HG02981 (cell line): ENCODE measurements at regions not wholly inside any gene's neighbourhood (a gene's known extent, or its start where the extent isn't known, plus 50 kb on each side); places are given as distances from the start of the nearest gene placed in this dataset.
A peak's percentile ranks its signal among the peaks of the same experiment; 100 is the strongest.
"Not testable (repeated sequence)": the region's sequence is repeated elsewhere in the genome, so short reads cannot be mapped to it uniquely, and the experiment has no call there.

Source experiments
- ATAC-seq: cut with Tn5 transposase; IDR thresholded peaks from one replicate; pipeline ENCODE4 v1.9.1; 2021; ENCODE audit warnings: mild to moderate bottlenecking, moderate library complexity; ENCODE audit not compliant: unreplicated experiment

- no peak for ATAC-seq
Measured at GRCh38 chr2:199572571-199572970, 114.8 kb upstream of the SATB2 start.

- ATAC-seq = no peak
Measured at GRCh38 chr2:199570934-199571333, 113.2 kb upstream of the SATB2 start.

GRCh38 chr2:199569336-199569735 lies 111.6 kb upstream of the SATB2 start:
- no peak for ATAC-seq

GRCh38 chr2:199558156-199558555 lies 100.4 kb upstream of the SATB2 start:
- no peak for ATAC-seq

GRCh38 chr2:199556527-199557285 lies 99.0 kb upstream of the SATB2 start:
- ATAC-seq = no peak

- ATAC-seq = no peak
Measured at GRCh38 chr2:199554026-199554425, 96.3 kb upstream of the SATB2 start.

- no peak for ATAC-seq
Measured at GRCh38 chr2:199552141-199552540, 94.4 kb upstream of the SATB2 start.

- ATAC-seq = no peak
Measured at GRCh38 chr2:199543606-199544172, 86.0 kb upstream of the SATB2 start.

- no peak for ATAC-seq
Measured at GRCh38 chr2:199535445-199536177, 77.9 kb upstream of the SATB2 start.

GRCh38 chr2:199533873-199534272 lies 76.1 kb upstream of the SATB2 start:
- not testable (repeated sequence) for ATAC-seq

- ATAC-seq = no peak
Measured at GRCh38 chr2:199527071-199527470, 69.3 kb upstream of the SATB2 start.

- ATAC-seq = no peak
Measured at GRCh38 chr2:199524689-199525574, 67.2 kb upstream of the SATB2 start.

GRCh38 chr2:199509403-199509802 lies 51.7 kb upstream of the SATB2 start:
- ATAC-seq = peak; percentile 92
